Spleen (tissue), 11 donors: ENCODE measurements at regions not wholly inside any gene's neighbourhood (a gene's known extent, or its start where the extent isn't known, plus 50 kb on each side); places are given as distances from the start of the nearest gene placed in this dataset.

Experiments used
- DNase-seq: peaks from one replicate; pipeline ENCODE4 v3.0.0-alpha.2; 2020
- H3K27ac ChIP-seq, 8 donors: fragments of 200-600 bp; sonication (generic) in 7 of 8; 1 replicate in 4 of 8; 2 replicates in 4 of 8; pipeline versions ENCODE4 v1.5.0 to v1.8.0; 2016 to 2021; ENCODE audit warnings: inconsistent platforms in 4 of 8, mild to moderate bottlenecking in 4 of 8, moderate library complexity in 1 of 8
- H3K27me3 ChIP-seq, 7 donors: fragments of 200-600 bp; sonication (generic) in 6 of 7; replicated peaks in 1 of 7; 1 replicate in 4 of 7; 2 replicates in 3 of 7; pipeline versions ENCODE4 v1.5.0 to v1.8.0; 2016 to 2021; ENCODE audit warnings: inconsistent platforms in 3 of 7, mild to moderate bottlenecking in 1 of 7
- H3K36me3 ChIP-seq, 6 donors: fragments of 200-600 bp; sonication (generic) in 5 of 6; 1 replicate in 4 of 6; 2 replicates in 2 of 6; pipeline versions ENCODE4 v1.5.0 to v1.8.0; 2016 to 2021; ENCODE audit warnings: inconsistent platforms in 2 of 6
- H3K4me1 ChIP-seq, 6 donors: fragments of 200-600 bp; sonication (generic) in 5 of 6; 1 replicate in 3 of 6; 2 replicates in 3 of 6; pipeline versions ENCODE4 v1.5.0 to v1.8.0; 2016 to 2021; ENCODE audit warnings: inconsistent platforms in 3 of 6
- H3K4me3 ChIP-seq, 8 donors: fragments of 200-600 bp; sonication (generic) in 7 of 8; 1 replicate in 4 of 8; 2 replicates in 4 of 8; pipeline versions ENCODE4 v1.5.0 to v1.8.0; 2016 to 2021; ENCODE audit warnings: inconsistent platforms in 4 of 8, mild to moderate bottlenecking in 4 of 8, moderate library complexity in 2 of 8
- H3K9me3 ChIP-seq, 8 donors: fragments of 200-600 bp; sonication (generic) in 7 of 8; 1 replicate in 4 of 8; 2 replicates in 4 of 8; pipeline versions ENCODE4 v1.5.0 to v1.8.0; 2016 to 2021; ENCODE audit warnings: inconsistent platforms in 4 of 8
- CTCF ChIP-seq, 11 experiments: fragments of 200-600 bp in 7 of 11; fragments of 450-650 bp in 4 of 11; sonication (generic) in 4 of 11; IDR thresholded peaks in 8 of 11; conservative IDR thresholded peaks in 3 of 11; 1 replicate in 7 of 11; 2 replicates in 4 of 11; pipeline versions ENCODE4 v1.4.0 to v1.8.0; 2016 to 2021; ENCODE audit warnings: antibody characterized with exemption in 11 of 11, inconsistent platforms in 4 of 11, mild to moderate bottlenecking in 1 of 11
- POLR2A ChIP-seq, 3 donors: fragments of 450-650 bp; IDR thresholded peaks; one replicate each; pipeline ENCODE4 v1.5.1; 2017; ENCODE audit warnings: antibody characterized with exemption in 3 of 3, mild to moderate bottlenecking in 1 of 3
- POLR2AphosphoS5 ChIP-seq, 3 donors: sonication (generic); formaldehyde crosslinking; IDR thresholded peaks; one replicate each; pipeline ENCODE4 v1.5.1; 2017; ENCODE audit warnings: antibody characterized with exemption in 3 of 3
- WGBS, 5 donors: extraction: QIAGEN DNeasy Blood & Tissue Kit in 3 of 5; methylation state at CpG; one replicate each; pipeline versions ENCODE4 v1.1.5 to v1.1.7; 2013 to 2018; 5-methylcytosine and 5-hydroxymethylcytosine counted together
- intact Hi-C: fragments of 100-400 bp; cut with DNase I; formaldehyde crosslinking; loops from one replicate; pipeline ENCODE4 v1.15.0; 2023; ENCODE audit warnings: low total_unique reads
- donor health status: healthy with polysubstance abuse.
- donor health status: DM: no; HTN: no; CAD: no; lungs with moderate emphysema.
- donor health status: DM: no; HTN: no; CAD: no.
- donor health status: Bipolar disorder and iron deficiency.
- donor health status: healthy.
- donor health status: DM: no; HTN: no; CAD: no.
- donor health status: DM: yes; HTN: yes; CAD: no.

DNA sequence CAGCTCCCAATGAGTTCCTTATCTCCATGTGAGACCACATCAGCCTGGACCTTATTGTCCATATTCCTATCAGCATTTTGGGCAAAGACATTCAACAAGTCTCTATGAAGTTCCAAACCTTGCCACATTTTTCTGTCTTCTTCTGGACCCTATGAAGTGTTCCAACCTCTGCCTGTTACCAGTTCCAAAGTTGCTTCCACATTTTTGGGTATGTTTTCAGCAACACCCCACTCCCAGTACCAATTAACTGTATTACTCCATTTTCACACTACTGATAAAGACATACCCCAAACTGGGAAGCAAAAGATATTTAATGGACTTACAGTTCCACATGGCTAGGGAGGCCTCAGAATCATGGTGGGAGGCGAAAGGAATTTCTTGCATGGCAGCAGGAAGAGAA, 548.5 kb downstream of the CHSY3 start:
- intact Hi-C loops = no loop called here
- no peak for DNase-seq
- Histone ChIP-seq H3K36me3 (no peaks in the 10 kb centered on the region), H3K27ac (no peak overlapping the region), H3K4me1 (no peaks in the 10 kb centered on the region), H3K9me3 (peaks cover 0 to 39% (median 26%) of the 10 kb centered on the region in 8 donors), H3K27me3 (no peaks in the 10 kb centered on the region), H3K4me3 (no peak overlapping the region)
- WGBS, 5 donors = 76 to 94% (median 90%) methylated on average over 1 of the region's 1 CpG
- TF ChIP-seq CTCF (IDR thresholded peaks at IDR 0.05 in 8 of 11, conservative IDR thresholded peaks at IDR 0.05 in 3 of 11) = no peak
- no peak for TF ChIP-seq POLR2AphosphoS5 (IDR thresholded peaks at IDR 0.05)
- TF ChIP-seq POLR2A (IDR thresholded peaks at IDR 0.05) = no peak

GRCh38 chr5:130436430-130436829, 532.2 kb downstream of the CHSY3 start:
- DNase-seq = no peak
- Histone ChIP-seq H3K9me3 (peaks cover 8 to 44% (median 41%) of the 10 kb centered on the region in 8 donors), H3K27ac (no peak overlapping the region), H3K36me3 (no peaks in the 10 kb centered on the region), H3K4me3 (no peak overlapping the region), H3K27me3 (no peaks in the 10 kb centered on the region), H3K4me1 (no peaks in the 10 kb centered on the region)
- intact Hi-C loops = no loop called here
- WGBS, 5 donors = 50 to 76% (median 67%) methylated on average over 1 of the region's 1 CpG
- no peak for TF ChIP-seq POLR2AphosphoS5 (IDR thresholded peaks at IDR 0.05)
- TF ChIP-seq POLR2A (IDR thresholded peaks at IDR 0.05) = no peak
- no peak for TF ChIP-seq CTCF (IDR thresholded peaks at IDR 0.05 in 8 of 11, conservative IDR thresholded peaks at IDR 0.05 in 3 of 11)

DNA sequence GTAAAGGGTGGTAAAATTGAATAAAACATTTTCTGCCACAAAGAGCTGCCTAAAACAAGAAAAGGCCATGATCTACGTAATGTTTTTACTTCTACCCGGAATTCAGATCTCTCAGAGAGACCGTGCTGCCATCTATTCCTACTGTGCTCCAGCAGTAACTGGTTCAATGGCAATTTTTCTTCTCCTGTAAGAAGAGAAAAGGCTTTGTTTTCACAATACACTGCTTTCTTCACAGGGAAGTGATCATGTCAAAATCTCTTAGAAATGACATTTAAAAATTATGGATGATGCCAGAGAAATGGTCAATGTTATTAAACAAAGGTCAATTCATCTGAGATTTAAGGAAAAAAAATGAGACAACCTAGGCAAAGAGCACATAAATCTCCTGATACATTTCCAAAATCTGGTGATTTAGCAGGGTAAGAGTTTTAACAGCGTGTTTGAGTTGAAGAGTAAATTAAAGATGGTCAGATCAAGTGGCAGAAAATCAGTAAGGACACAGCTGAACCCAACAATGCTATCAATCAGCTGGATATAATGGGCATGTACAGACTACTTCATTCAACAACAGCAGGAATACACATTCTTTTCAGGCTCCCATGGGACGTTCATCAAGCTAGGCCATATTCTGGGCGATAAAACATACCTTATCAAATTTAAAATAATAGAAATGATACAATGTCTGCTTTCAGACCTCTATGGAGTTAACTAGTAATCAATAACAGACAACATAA, 523.1 kb downstream of the CHSY3 start:
- H3K9me3 ChIP-seq = no peaks in the 10 kb centered on the region
- TF ChIP-seq POLR2A (IDR thresholded peaks at IDR 0.05) = no peak
- TF ChIP-seq POLR2AphosphoS5 (IDR thresholded peaks at IDR 0.05) = no peak
- no peak for TF ChIP-seq CTCF (IDR thresholded peaks at IDR 0.05 in 8 of 11, conservative IDR thresholded peaks at IDR 0.05 in 3 of 11)
- no peaks in the 10 kb centered on the region for H3K4me1 ChIP-seq
- no peak overlapping the region for H3K27ac ChIP-seq
- no peaks in the 10 kb centered on the region for H3K36me3 ChIP-seq
- intact Hi-C loops = no loop called here
- 76 to 92% (median 84%) methylated on average over 6 of the region's 6 CpGs for WGBS, 5 donors
- no peak for DNase-seq
- H3K4me3 ChIP-seq = no peak overlapping the region
- no peaks in the 10 kb centered on the region for H3K27me3 ChIP-seq

GRCh38 chr5:130425424-130425823, 521.2 kb downstream of the CHSY3 start:
- intact Hi-C loops = no loop called here
- TF ChIP-seq POLR2A (IDR thresholded peaks at IDR 0.05) = no peak
- TF ChIP-seq CTCF (IDR thresholded peaks at IDR 0.05 in 8 of 11, conservative IDR thresholded peaks at IDR 0.05 in 3 of 11) = no peak
- no peak for TF ChIP-seq POLR2AphosphoS5 (IDR thresholded peaks at IDR 0.05)
- no peak for DNase-seq
- Histone ChIP-seq H3K36me3 (no peaks in the 10 kb centered on the region), H3K4me1 (no peaks in the 10 kb centered on the region), H3K27ac (no peak overlapping the region), H3K9me3 (peaks cover 0 to 4% (median 0%) of the 10 kb centered on the region in 8 donors), H3K4me3 (no peak overlapping the region), H3K27me3 (no peaks in the 10 kb centered on the region)
- WGBS, 5 donors = 81 to 92% (median 86%) methylated on average over 2 of the region's 2 CpGs
